Retinal pigment epithelial cell (primary cell): ENCODE measurements at regions not wholly inside any gene's neighbourhood (a gene's known extent, or its start where the extent isn't known, plus 50 kb on each side); places are given as distances from the start of the nearest gene placed in this dataset.
"Not testable (repeated sequence)": the region's sequence is repeated elsewhere in the genome, so short reads cannot be mapped to it uniquely, and the experiment has no call there.

ENCODE experiments used
- DNase-seq: peaks from one replicate; pipeline ENCODE4 v3.0.0-alpha.2; 2010; ENCODE audit warnings: low read depth
- H3K4me3 ChIP-seq: 2 replicates; pipeline ENCODE4 v1.5.1; 2011; ENCODE audit warnings: mild to moderate bottlenecking, low read length, control low read depth, moderate library complexity
- TF ChIP-seq, protein P1 (sequence below): conservative IDR thresholded peaks from 2 replicates; pipeline ENCODE4 v1.5.1; 2011; ENCODE audit warnings: low read depth, low read length, control low read depth, inconsistent platforms

GRCh38 chr12:124150168-124150567, 144.7 kb upstream of the RFLNA start:
- no peak overlapping the region for H3K4me3 ChIP-seq
- no peak for DNase-seq
- TF ChIP-seq, protein P1, sequence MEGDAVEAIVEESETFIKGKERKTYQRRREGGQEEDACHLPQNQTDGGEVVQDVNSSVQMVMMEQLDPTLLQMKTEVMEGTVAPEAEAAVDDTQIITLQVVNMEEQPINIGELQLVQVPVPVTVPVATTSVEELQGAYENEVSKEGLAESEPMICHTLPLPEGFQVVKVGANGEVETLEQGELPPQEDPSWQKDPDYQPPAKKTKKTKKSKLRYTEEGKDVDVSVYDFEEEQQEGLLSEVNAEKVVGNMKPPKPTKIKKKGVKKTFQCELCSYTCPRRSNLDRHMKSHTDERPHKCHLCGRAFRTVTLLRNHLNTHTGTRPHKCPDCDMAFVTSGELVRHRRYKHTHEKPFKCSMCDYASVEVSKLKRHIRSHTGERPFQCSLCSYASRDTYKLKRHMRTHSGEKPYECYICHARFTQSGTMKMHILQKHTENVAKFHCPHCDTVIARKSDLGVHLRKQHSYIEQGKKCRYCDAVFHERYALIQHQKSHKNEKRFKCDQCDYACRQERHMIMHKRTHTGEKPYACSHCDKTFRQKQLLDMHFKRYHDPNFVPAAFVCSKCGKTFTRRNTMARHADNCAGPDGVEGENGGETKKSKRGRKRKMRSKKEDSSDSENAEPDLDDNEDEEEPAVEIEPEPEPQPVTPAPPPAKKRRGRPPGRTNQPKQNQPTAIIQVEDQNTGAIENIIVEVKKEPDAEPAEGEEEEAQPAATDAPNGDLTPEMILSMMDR: no peak

DNA sequence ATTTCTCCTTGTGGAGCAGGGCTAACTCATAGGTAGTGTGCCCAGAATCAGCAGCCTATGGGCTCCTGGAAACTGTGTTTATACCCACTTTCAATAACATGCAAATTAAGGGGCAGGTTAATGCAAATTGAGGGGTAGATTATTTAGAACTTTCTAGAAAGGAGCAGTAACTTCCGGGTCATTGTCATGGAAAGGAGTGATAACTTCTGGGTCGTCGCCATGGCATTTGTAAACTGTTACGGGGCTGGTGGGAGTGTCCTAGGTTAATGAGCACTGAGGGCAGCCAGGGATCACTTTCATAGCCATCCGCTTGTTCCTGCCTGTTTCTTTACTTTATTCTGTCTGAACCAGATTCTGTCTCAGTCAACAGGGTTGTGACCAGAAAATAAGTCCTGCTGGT, 143.3 kb upstream of the RFLNA start:
- H3K4me3 ChIP-seq: no peak overlapping the region
- TF ChIP-seq, protein P1: no peak
- DNase-seq: no peak

- H3K4me3 ChIP-seq: no peak overlapping the region
- TF ChIP-seq, protein P1: no peak
- DNase-seq: no peak
These were observed 142.2 kb upstream of the RFLNA start for GRCh38 chr12:124152731-124153130.

GRCh38 chr12:124153392-124153791, 141.5 kb upstream of the RFLNA start:
- no peak overlapping the region for H3K4me3 ChIP-seq
- DNase-seq: no peak
- TF ChIP-seq, protein P1: no peak

- no peak overlapping the region for H3K4me3 ChIP-seq
- TF ChIP-seq, protein P1: no peak
- DNase-seq: no peak
These were observed 137.5 kb upstream of the RFLNA start for GRCh38 chr12:124157406-124157805.

DNA sequence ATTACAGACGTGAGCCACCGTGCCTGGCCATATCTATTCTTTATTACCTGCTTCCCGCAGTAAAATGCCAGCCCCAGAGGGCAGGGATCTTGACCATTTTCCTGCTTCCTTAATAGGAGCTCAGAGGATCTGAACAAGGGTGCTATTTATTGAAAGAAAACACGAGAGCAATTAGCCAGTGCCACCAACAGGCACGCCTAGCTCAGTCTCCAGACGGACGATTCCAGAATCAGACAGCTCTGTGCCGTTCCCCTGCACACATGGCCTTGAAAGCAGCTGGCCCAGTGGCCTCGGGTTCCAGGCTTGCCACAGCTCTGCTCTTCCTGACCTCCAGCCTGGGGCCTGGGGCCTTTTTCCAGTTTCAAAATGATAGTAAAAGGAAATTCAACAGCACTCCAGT, 135.2 kb upstream of the RFLNA start:
- no peak for DNase-seq
- H3K4me3 ChIP-seq: no peak overlapping the region
- TF ChIP-seq, protein P1: no peak

GRCh38 chr12:124160097-124160756, 134.7 kb upstream of the RFLNA start:
- H3K4me3 ChIP-seq: no peak overlapping the region
- TF ChIP-seq, protein P1: no peak
- no peak for DNase-seq

DNA sequence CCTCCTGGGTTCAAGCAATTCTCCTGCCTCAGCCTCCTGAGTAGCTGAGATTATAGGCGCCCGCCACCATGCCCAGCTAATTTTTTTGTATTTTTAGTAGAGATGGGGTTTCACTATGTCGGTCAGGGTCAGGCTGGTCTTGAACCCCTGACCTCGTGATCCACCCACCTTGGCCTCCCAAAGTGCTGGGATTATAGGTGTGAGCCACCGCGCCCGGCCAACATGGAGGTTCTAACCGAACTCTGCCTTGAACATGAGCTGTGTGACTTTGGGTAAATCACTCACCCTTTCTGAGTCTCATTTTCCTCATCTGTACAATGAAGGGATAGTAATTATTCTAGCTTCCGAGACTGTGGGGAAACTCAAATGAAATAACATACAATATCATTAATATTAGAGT, 133.5 kb upstream of the RFLNA start:
- not testable (repeated sequence) for DNase-seq, H3K4me3 ChIP-seq
